ENCODE measurements at regions not wholly inside any gene's neighbourhood (a gene's known extent, or its start where the extent isn't known, plus 50 kb on each side); places are given as distances from the start of the nearest gene placed in this dataset.

- DNase-seq = no peak
These were observed 317.0 kb upstream of the CXXC4 start for GRCh38 chr4:104811727-104812126.

DNA sequence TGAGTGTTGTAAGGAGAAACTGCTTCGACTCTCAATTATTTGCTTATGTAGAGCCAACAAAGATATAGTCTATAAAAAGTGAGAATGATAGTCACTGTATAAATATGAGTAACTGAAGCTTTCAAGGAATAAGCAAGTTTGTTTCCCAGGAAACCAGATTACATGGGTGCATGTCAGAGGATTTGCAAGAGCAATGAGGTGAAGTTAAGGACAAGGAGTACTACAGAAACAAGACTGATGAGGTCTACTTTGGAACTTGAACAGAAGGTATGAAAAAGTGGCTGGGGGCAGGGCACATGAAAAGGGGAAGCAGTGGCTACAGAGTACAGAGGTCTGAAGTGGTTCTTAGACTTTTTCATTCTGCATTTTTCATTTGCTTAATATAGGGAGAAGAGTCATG is 321.0 kb upstream of the CXXC4 start:
- DNase-seq = no peak

DNA sequence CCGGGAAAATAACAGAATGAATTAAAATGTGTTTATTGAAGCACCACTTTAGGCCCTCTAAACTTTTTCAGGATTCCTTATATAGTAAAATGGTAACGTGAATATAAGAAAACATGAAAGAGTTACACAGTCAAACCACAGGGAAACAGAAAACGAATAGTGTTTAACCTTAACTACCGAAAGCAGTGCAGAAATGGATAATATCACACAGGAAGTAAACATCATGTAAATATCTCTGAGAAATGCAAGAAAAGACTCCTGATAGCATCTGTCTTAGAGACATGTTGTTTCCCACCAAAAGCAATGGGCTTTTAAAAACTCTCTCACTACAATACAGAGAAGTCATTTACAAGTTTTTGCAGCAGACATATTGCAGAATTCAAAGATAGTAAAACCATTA is 323.9 kb upstream of the CXXC4 start:
- DNase-seq = no peak

DNA sequence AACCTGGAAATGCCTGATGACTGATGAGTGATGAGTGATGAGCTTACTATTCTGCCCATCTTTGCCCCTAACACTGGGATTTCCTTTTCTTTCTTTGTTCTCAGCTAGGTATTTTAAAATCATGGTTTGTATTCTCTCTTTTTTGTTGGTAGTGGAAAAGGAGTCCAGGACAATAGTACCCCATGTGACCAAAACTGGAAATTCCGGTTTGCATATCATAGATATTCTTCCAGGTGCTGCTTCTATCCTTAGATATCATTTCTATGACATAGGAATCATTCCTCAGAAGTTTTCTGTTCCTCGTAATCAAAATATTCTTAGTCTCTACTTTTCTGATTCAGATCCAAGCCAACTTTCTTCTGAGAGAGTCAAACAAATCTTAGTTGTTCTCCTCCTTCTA is 320.5 kb upstream of the TET2 start:
- no peak for DNase-seq

DNA sequence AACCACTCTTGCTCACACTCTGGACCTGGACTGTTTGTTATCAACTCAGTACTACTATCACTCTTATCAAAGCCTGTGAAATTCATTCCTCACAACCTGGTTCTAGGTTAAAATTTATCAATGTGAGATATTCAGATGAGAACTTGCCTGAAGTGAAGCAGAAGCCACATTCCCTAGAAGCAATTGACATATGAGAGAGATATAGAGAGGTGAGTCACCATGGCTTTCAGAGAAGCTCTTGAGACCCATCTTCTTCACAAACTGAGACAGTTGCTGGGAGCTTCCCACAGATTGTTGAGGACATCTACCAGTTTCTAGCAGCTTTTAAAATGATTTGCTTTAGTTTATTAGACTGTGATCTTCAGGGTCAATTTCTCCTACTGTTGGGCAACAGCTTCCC is 316.9 kb upstream of the TET2 start:
- no peak for DNase-seq

DNA sequence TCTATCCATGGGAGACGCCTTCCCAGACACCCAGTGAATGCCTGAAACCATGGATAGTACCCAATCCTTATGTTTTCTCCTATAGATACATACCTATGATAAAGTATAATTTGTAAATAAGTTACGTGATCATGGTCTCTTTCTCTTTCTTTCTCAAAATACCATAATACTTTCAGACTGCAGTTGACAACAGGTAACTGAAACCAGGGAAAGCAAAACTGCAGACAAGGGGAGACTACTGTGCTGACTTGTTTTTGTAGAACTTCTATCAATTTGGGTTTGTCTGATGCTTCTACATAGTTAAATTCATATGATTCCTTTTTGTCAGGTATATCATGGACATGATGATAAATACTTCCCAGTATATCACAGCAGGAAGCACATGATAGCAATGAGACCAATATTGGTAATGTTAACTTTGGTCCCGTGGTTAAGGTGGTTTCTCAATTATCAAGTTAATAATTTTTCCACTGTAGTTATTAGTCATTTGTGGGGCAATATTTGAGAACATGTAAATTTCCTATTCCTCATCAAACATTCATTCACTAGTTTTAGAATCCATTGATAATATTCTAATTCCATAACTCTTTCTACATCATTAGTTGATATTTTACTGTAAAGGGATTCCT is 298.0 kb upstream of the TET2 start:
- no peak for DNase-seq

DNA sequence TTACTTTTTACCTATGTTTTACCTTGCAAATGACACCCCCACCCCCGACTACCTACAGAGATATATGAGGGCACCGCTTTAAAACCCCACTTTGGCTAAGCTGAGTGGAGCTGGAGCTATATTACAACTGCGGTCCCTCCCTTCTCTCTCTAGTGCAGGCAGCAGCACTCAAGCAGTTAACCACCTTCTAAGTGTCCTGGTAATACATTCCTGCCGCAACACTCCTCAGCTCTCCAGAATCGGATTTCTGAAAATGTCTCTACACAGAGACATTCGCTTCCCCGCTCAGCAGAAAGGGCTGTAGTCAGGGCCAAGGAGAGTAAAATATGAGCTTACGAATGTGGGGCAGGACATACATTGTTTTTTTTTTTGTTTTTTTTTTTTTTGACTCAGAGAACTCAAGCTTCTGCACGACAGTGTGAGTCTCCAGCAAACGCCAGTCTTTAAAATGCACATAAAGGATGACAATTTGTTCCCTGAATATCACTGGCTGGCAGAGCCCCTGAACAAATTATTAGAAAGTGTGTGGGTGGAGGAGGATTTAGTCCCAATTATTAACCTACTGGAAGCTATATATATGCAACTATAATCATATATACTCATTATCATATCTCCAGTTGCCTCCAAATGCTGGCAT is 287.0 kb upstream of the TET2 start:
- no peak for DNase-seq

- DNase-seq = peak; percentile 82
These were observed 286.2 kb upstream of the TET2 start for GRCh38 chr4:104860238-104861123.

GRCh38 chr4:104866809-104867208 is 279.9 kb upstream of the TET2 start:
- DNase-seq = no peak

DNA sequence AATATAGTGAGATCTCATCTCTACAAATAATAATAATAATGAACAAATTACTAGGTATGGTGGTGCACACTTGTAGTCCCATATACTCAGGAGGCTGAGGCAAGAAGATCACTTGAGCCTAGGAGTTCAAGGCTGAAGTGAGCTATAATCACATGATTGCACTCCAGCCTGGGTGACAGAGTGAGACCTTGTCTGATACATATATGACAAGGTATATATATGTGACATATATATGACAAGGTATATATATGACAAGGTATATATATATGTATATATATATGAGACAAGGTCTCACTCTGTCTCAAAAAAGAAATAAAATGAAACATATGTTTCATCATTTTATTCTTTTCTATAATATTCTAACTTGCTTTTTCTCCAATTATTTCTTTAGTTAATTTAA is 278.1 kb upstream of the TET2 start:
- DNase-seq = no peak

DNA sequence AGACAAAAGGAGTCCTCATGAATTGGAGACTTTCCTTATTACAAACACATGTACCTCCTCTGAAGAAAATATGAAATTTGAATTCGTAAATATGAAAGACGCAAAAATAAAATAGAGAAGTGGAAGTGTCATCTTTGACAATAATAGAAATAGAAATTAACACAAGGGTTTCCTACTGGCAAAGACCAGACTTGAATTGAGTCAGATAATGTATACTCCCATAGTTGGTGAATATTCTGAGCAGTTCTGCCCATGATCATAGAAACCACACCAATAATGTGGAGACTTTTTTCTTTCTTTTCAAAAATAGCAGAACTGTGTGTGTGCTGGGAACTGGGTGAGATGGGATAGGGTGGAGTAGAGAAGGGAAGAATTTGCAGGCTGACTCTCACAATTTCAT is 277.7 kb upstream of the TET2 start:
- DNase-seq = no peak

- no peak for DNase-seq
These were observed 276.8 kb upstream of the TET2 start for GRCh38 chr4:104869831-104870230.

- DNase-seq = no peak
These were observed 276.0 kb upstream of the TET2 start for GRCh38 chr4:104870495-104871233.

- no peak for DNase-seq
These were observed 267.7 kb upstream of the TET2 start for GRCh38 chr4:104878936-104879335.

DNA sequence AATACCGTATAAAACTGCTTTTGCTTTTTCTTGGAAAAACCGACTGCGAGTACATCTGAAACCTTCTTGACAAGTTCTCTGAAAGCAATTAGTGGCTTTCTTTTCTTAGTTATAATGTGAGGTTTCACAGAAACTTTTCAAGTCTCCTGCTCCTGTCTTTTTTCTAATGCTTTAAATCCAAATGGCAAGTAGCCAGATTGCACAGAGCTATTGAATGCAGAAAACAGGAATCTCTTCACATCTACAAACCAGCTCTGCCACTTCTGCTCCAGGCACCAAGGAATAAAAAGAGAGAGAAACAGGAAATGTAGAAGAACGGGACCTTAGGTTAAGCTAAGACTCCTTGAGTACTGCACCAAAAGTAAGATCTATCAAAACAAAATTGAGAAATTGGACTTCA is 267.3 kb upstream of the TET2 start:
- peak; percentile 10 for DNase-seq

- DNase-seq = no peak
These were observed 266.8 kb upstream of the TET2 start for GRCh38 chr4:104879854-104880253.

- DNase-seq = no peak
These were observed 265.4 kb upstream of the TET2 start for GRCh38 chr4:104881136-104881886.

DNA sequence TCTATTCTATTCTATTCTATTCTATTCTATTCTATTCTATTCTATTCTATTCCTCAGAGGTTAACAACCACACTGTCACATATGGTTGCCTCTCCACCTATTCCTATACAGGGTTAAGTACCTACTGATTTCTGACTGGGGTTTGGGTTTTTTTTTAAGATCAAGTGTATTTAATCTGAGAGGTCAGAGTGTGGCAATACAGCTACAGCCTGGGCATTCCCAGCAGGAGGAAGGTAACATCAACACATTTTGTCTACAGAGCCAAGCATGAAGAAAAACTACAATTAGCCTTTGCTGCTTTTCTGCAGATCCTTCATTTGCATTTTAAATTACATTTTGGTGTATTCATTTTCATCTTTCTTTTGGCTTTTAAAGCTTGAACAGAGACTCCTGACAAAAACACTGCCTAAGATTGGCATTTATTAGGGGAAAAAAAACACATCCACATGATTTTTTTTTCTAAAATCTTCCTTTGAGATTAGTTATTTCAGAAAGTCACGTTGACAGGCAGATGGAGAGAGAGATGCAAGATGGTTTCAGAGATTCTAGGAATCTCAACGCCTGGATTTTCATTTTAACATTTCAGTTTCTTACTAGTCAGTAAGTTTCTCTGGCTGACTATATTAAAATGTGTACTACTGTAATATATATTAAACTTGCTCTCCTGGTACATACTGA is 255.9 kb upstream of the TET2 start:
- no peak for DNase-seq

- DNase-seq = peak; percentile 73
These were observed 249.7 kb upstream of the TET2 start for GRCh38 chr4:104896660-104897645.

GRCh38 chr4:104899863-104900262 is 246.8 kb upstream of the TET2 start:
- DNase-seq = no peak

- DNase-seq = peak; percentile 61
These were observed 245.2 kb upstream of the TET2 start for GRCh38 chr4:104901438-104901837.

Data from NCI-H69 (cell line).